Esophagus squamous epithelium (tissue), 5 donors: ENCODE measurements at regions not wholly inside any gene's neighbourhood (a gene's known extent, or its start where the extent isn't known, plus 50 kb on each side); places are given as distances from the start of the nearest gene placed in this dataset.

Experiments
- DNase-seq: peaks from one replicate; lab custom pipeline; 2025; lab: John Stamatoyannopoulos, UW
- H3K27ac ChIP-seq, 4 donors: fragments of 200-600 bp; sonication (generic); one replicate each; pipeline ENCODE4 v1.5.1; 2016 to 2019; ENCODE audit warnings: mild to moderate bottlenecking in 1 of 4
- H3K27me3 ChIP-seq, 4 donors: fragments of 200-600 bp; sonication (generic); 1 replicate in 3 of 4; 2 replicates in 1 of 4; pipeline versions ENCODE4 v1.5.1 to v1.6.0; 2017 to 2021; ENCODE audit warnings: antibody characterized with exemption in 1 of 4
- H3K36me3 ChIP-seq, 3 donors: fragments of 200-600 bp; sonication (generic); one replicate each; pipeline ENCODE4 v1.5.1; 2016 to 2019
- H3K4me1 ChIP-seq, 3 donors: fragments of 200-600 bp; sonication (generic); one replicate each; pipeline ENCODE4 v1.5.1; 2017 to 2019
- H3K4me3 ChIP-seq, 4 donors: fragments of 200-600 bp; sonication (generic); 1 replicate in 3 of 4; 2 replicates in 1 of 4; pipeline ENCODE4 v1.5.1; 2016 to 2019; ENCODE audit warnings: mild to moderate bottlenecking in 2 of 4, moderate library complexity in 1 of 4
- H3K9me3 ChIP-seq, 3 donors: fragments of 200-600 bp; sonication (generic); one replicate each; pipeline ENCODE4 v1.5.1; 2016 to 2019
- CTCF ChIP-seq, 6 experiments: fragments of 450-650 bp in 4 of 6; fragments of 200-600 bp in 2 of 6; sonication (generic) in 2 of 6; IDR thresholded peaks; one replicate each; pipeline ENCODE4 v1.5.1; 2016 to 2019; ENCODE audit warnings: antibody characterized with exemption in 6 of 6, mild to moderate bottlenecking in 4 of 6, moderate library complexity in 4 of 6
- POLR2A ChIP-seq, 4 donors: fragments of 450-650 bp; IDR thresholded peaks; one replicate each; pipeline ENCODE4 v1.6.1; 2017; ENCODE audit warnings: antibody characterized with exemption in 4 of 4, mild to moderate bottlenecking in 4 of 4, moderate library complexity in 3 of 4
- WGBS, 2 donors: methylation state at CpG; one replicate each; pipeline ENCODE4 v1.1.5; 2018; 5-methylcytosine and 5-hydroxymethylcytosine counted together
- intact Hi-C: fragments of 100-400 bp; cut with DNase I; formaldehyde crosslinking; loops from one replicate; pipeline ENCODE4 v1.15.0; 2022
- donor health status: DM: yes; HTN: yes; CAD: no.

DNA sequence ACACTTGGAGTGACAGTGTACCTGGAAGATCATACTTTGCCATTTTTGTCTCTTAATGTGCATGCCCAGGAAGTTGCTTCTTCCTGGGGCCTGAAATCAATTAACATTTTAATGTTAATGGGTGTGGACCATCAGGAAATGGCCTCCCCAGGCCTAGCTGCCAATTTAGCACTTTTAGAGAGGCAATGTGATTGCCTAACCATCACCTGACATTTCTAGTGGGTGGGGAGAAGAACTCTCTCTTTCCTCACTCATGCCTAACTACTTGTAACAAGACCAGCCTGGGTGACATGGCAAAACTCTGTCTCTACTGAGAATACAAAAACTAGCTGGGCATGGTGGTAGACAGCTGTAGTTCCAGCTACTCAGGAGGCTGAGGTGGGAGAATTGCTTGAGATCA, 549.0 kb upstream of the RGS18 start:
- TF ChIP-seq POLR2A (IDR thresholded peaks at IDR 0.05) (no peak), CTCF (IDR thresholded peaks at IDR 0.05) (no peak)
- H3K4me3 ChIP-seq: no peak overlapping the region
- no peaks in the 10 kb centered on the region for H3K27me3 ChIP-seq
- intact Hi-C loops: no loop called here
- H3K36me3 ChIP-seq: no peaks in the 10 kb centered on the region
- no peak for DNase-seq
- no peaks in the 10 kb centered on the region for H3K4me1 ChIP-seq
- no peak overlapping the region for H3K27ac ChIP-seq
- no peaks in the 10 kb centered on the region for H3K9me3 ChIP-seq

GRCh38 chr1:191615101-191615821, 543.0 kb upstream of the RGS18 start:
- H3K9me3 ChIP-seq: no peaks in the 10 kb centered on the region
- intact Hi-C loops: no loop called here
- H3K4me1 ChIP-seq: no peaks in the 10 kb centered on the region
- H3K36me3 ChIP-seq: no peaks in the 10 kb centered on the region
- TF ChIP-seq POLR2A (IDR thresholded peaks at IDR 0.05): no peak
- no peak for TF ChIP-seq CTCF (IDR thresholded peaks at IDR 0.05)
- WGBS, 2 donors: 50 to 57% methylated on average over 4 of the region's 4 CpGs
- no peak overlapping the region for H3K4me3 ChIP-seq
- no peaks in the 10 kb centered on the region for H3K27me3 ChIP-seq
- no peak overlapping the region for H3K27ac ChIP-seq
- no peak for DNase-seq

DNA sequence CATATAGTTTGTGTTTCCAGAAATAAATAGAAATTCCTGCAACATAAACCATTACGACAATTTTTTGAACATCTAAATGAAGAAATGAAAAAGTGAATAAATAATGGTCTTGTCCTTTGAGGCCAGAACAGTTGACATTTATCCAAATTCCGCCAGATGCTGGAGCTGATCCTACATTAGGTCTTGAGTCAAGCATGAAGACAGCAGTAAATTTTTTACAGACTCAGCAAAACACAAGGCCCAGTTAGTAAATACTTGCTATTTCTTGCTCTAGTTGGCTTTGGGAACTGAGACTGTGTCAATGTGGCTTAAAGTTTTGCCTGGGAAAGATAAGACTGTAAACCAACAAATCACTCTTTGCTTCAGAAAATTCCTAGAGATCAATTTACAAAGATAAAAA, 540.1 kb upstream of the RGS18 start:
- Histone ChIP-seq H3K27ac (no peak overlapping the region), H3K4me1 (no peaks in the 10 kb centered on the region), H3K27me3 (no peaks in the 10 kb centered on the region), H3K36me3 (no peaks in the 10 kb centered on the region), H3K9me3 (no peaks in the 10 kb centered on the region), H3K4me3 (no peak overlapping the region)
- 60 to 68% methylated on average over 2 of the region's 2 CpGs for WGBS, 2 donors
- no peak for TF ChIP-seq CTCF (IDR thresholded peaks at IDR 0.05)
- TF ChIP-seq POLR2A (IDR thresholded peaks at IDR 0.05): no peak
- no peak for DNase-seq
- intact Hi-C loops: no loop called here

GRCh38 chr1:191620883-191621282, 537.4 kb upstream of the RGS18 start:
- DNase-seq: no peak
- no peaks in the 10 kb centered on the region for H3K4me1 ChIP-seq

DNA sequence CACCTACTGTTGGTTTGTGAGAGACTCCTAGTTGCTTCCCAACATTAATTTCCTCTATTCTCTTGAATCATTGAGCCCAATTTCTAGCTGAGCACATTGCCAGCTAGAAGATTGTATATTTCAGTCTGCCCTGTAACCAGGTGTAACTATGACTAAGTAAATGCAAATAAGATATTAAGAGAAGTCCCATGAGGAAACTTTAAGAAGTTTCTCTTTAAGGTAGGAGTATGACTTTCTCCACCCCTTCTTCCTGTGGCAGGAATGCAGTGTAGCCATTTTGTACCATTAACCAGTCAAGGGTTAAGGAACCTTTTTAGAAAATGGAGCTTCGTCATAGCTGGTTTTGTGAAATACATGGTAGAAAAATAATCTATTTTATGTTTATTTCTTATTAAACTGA, 534.2 kb upstream of the RGS18 start:
- Histone ChIP-seq H3K4me1 (no peaks in the 10 kb centered on the region), H3K4me3 (no peak overlapping the region), H3K27me3 (no peaks in the 10 kb centered on the region), H3K9me3 (no peaks in the 10 kb centered on the region), H3K27ac (no peak overlapping the region), H3K36me3 (no peaks in the 10 kb centered on the region)
- 88 to 89% methylated on average over 1 of the region's 1 CpG for WGBS, 2 donors
- intact Hi-C loops: no loop called here
- DNase-seq: no peak
- TF ChIP-seq CTCF (IDR thresholded peaks at IDR 0.05): no peak
- TF ChIP-seq POLR2A (IDR thresholded peaks at IDR 0.05): no peak

More at GRCh38 chr1:191620883-191621282, 537.4 kb upstream of the RGS18 start:
- no peak overlapping the region for H3K27ac ChIP-seq
- TF ChIP-seq POLR2A (IDR thresholded peaks at IDR 0.05) (no peak), CTCF (IDR thresholded peaks at IDR 0.05) (no peak)
- H3K9me3 ChIP-seq: no peaks in the 10 kb centered on the region
- H3K36me3 ChIP-seq: no peaks in the 10 kb centered on the region
- H3K4me3 ChIP-seq: no peak overlapping the region
- intact Hi-C loops: no loop called here
- H3K27me3 ChIP-seq: no peaks in the 10 kb centered on the region
